Activated CD8-positive, alpha-beta memory T cell treated with anti-CD3 and anti-CD28 coated beads, Interleukin-2, amount 10 ng/mL, durations not matched to agents 7 days and 5 days (primary cell): ENCODE measurements at regions not wholly inside any gene's neighbourhood (a gene's known extent, or its start where the extent isn't known, plus 50 kb on each side); places are given as distances from the start of the nearest gene placed in this dataset.

Experiments used
- ATAC-seq: fragments of 150-1000 bp; cut with Tn5 transposase; one replicate; pipeline ENCODE4 v1.10.0; 2021; ENCODE audit warnings: moderate library complexity
- CTCF ChIA-PET: fragments of 350-600 bp; sonication (Branson Sonifier 250); formaldehyde crosslinking; loops from one replicate; lab custom pipeline; 2021; ENCODE audit warnings: antibody characterized with exemption; lab: Charles Lee
- DNase-seq: peaks from one replicate; pipeline ENCODE4 v3.0.0-alpha.2; 2020
- H3K27ac Mint-ChIP-seq: one replicate; pipeline ENCODE4 v1.8.0; 2021; ENCODE audit warnings: mild to moderate bottlenecking, mixed read lengths
- H3K27me3 Mint-ChIP-seq: one replicate; pipeline ENCODE4 v1.8.0; 2021; ENCODE audit warnings: mixed read lengths
- H3K36me3 Mint-ChIP-seq: one replicate; pipeline ENCODE4 v1.8.0; 2021; ENCODE audit warnings: mild to moderate bottlenecking, mixed read lengths
- H3K4me1 Mint-ChIP-seq: one replicate; pipeline ENCODE4 v1.8.0; 2021; ENCODE audit warnings: mixed read lengths
- H3K4me3 Mint-ChIP-seq: one replicate; pipeline ENCODE4 v1.8.0; 2021; ENCODE audit warnings: mild to moderate bottlenecking, moderate library complexity, mixed read lengths
- H3K9me3 Mint-ChIP-seq: one replicate; pipeline ENCODE4 v1.8.0; 2022; ENCODE audit warnings: low read depth, mixed read lengths

DNA sequence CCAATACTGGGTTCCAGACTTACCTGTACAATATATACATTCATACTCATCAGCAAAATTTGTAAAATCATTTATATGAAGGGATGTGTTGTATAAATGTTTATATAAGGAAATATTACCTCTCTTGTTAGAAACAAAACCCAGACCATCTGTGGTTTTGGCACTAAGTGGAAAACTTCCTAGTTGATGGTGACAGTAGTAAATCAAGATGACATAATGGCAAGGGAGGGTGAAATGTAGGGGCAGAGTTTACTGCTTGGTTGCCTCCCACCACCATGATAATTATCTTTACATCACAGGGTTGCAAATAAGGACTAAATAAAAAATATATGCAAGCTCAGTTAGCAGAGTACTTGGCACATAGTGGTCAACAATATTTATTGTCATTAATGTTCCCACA lies 365.3 kb upstream of the TEX13C start:
- CTCF ChIA-PET = no interaction called here

GRCh38 chrX:124960454-124960853 lies 359.2 kb upstream of the TEX13C start:
- no peaks in the 10 kb centered on the region for H3K4me1 Mint-ChIP-seq
- no peaks in the 10 kb centered on the region for H3K36me3 Mint-ChIP-seq
- no peak overlapping the region for H3K4me3 Mint-ChIP-seq
- H3K27ac Mint-ChIP-seq = no peak overlapping the region
- DNase-seq (no peak), ATAC-seq (no peak)
- no peaks in the 10 kb centered on the region for H3K27me3 Mint-ChIP-seq
- H3K9me3 Mint-ChIP-seq = no peaks in the 10 kb centered on the region
- CTCF ChIA-PET = no interaction called here

More for the DNA sequence above, 365.3 kb upstream of the TEX13C start:
- Mint-ChIP-seq H3K4me3 (no peak overlapping the region), H3K27me3 (no peaks in the 10 kb centered on the region), H3K27ac (no peak overlapping the region), H3K4me1 (no peaks in the 10 kb centered on the region), H3K9me3 (no peaks in the 10 kb centered on the region), H3K36me3 (no peaks in the 10 kb centered on the region)
- no peak for DNase-seq
- no peak for ATAC-seq

DNA sequence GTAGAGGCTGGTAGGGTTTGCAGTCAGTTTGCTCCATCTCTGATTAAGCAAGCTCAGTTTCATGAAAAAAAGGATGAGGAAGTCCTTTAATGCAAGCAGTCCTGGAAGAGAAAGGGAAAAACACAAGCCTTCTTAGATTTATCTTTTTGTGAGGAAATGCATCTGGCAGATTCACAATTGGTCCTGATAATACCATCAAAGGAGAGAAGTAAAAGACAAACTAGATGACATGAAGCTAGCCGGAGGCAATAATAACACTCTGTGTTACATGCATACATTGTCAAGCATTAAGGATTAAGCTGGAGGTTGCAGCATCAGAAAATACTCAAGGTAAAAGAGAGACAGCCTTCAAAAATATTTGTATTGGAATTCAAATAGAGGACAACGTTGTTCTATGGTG lies 356.0 kb upstream of the TEX13C start, which contains the start of gene TENM1:
TENM1 (minus strand) TSS at position 101 of the 400 bp plus-strand sequence.
- no peaks in the 10 kb centered on the region for H3K4me1 Mint-ChIP-seq
- no peaks in the 10 kb centered on the region for H3K36me3 Mint-ChIP-seq
- CTCF ChIA-PET = no interaction called here
- H3K9me3 Mint-ChIP-seq = no peaks in the 10 kb centered on the region
- ATAC-seq (no peak), DNase-seq (no peak)
- H3K27me3 Mint-ChIP-seq = no peaks in the 10 kb centered on the region
- H3K27ac Mint-ChIP-seq = no peak within 1 kb of the TSS
- H3K4me3 Mint-ChIP-seq = no peak within 1 kb of the TSS

GRCh38 chrX:124975456-124975855 lies 344.2 kb upstream of the TEX13C start:
- H3K36me3 Mint-ChIP-seq = no peaks in the 10 kb centered on the region
- H3K27ac Mint-ChIP-seq = no peak overlapping the region
- no peaks in the 10 kb centered on the region for H3K9me3 Mint-ChIP-seq
- ATAC-seq (no peak), DNase-seq (no peak)
- CTCF ChIA-PET = no interaction called here
- H3K4me1 Mint-ChIP-seq = no peaks in the 10 kb centered on the region
- no peak overlapping the region for H3K4me3 Mint-ChIP-seq
- H3K27me3 Mint-ChIP-seq = no peaks in the 10 kb centered on the region

DNA sequence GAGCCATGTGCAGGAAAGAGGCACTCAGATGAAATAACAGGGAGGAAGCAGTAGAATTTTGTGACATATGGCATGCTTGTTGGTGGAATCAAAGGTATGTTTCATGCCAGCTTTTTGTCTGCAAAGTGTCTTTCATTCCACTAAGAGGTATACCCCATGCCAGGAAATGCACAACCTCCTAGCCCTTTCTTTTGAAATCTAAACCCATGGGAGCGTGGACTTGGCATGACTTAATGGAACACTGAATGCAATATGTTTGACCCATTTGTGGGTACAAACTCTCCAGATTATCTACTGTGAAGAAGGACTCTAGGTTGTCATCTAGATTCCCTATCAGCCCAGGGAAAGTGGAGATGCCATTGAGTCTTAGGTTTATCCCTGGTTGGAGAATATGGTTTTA lies 338.3 kb upstream of the TEX13C start:
- no peak overlapping the region for H3K27ac Mint-ChIP-seq
- ATAC-seq = no peak
- DNase-seq = no peak
- H3K36me3 Mint-ChIP-seq = no peaks in the 10 kb centered on the region
- H3K27me3 Mint-ChIP-seq = no peaks in the 10 kb centered on the region
- no peaks in the 10 kb centered on the region for H3K4me1 Mint-ChIP-seq
- CTCF ChIA-PET = no interaction called here
- no peak overlapping the region for H3K4me3 Mint-ChIP-seq
- no peaks in the 10 kb centered on the region for H3K9me3 Mint-ChIP-seq

GRCh38 chrX:124984140-124984813 lies 335.4 kb upstream of the TEX13C start:
- CTCF ChIA-PET = no interaction called here
- no peaks in the 10 kb centered on the region for H3K27me3 Mint-ChIP-seq
- ATAC-seq = no peak
- H3K4me3 Mint-ChIP-seq = no peak overlapping the region
- H3K36me3 Mint-ChIP-seq = no peaks in the 10 kb centered on the region
- H3K4me1 Mint-ChIP-seq = no peaks in the 10 kb centered on the region
- no peak for DNase-seq
- H3K27ac Mint-ChIP-seq = no peak overlapping the region
- H3K9me3 Mint-ChIP-seq = no peaks in the 10 kb centered on the region

- Mint-ChIP-seq H3K4me1 (no peaks in the 10 kb centered on the region), H3K9me3 (no peaks in the 10 kb centered on the region), H3K36me3 (no peaks in the 10 kb centered on the region), H3K27ac (no peak overlapping the region), H3K27me3 (no peaks in the 10 kb centered on the region), H3K4me3 (no peak overlapping the region)
- CTCF ChIA-PET = no interaction called here
- ATAC-seq (no peak), DNase-seq (no peak)
Measured at GRCh38 chrX:124986284-124986683, 333.4 kb upstream of the TEX13C start.

DNA sequence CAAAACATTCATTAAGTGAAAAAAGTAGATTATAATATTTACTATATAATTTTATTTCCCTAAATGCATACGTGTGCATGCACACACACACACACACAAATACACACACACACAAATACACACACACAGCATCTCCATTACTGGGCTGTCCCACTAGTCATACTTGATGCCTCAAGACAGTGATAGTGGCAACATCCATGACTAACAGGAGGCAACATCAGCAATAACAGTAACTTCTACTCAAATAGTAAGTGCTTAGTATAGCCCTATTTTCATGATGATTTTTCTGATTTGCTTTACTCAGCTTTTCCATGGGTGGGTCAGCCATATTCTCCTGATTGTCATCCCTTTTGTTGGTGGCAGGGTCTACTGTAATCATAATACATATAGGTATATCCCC lies 325.9 kb upstream of the TEX13C start:
- no peak overlapping the region for H3K4me3 Mint-ChIP-seq
- H3K9me3 Mint-ChIP-seq = no peaks in the 10 kb centered on the region
- H3K27ac Mint-ChIP-seq = no peak overlapping the region
- peaks cover 1% of the 10 kb centered on the region for H3K36me3 Mint-ChIP-seq
- ATAC-seq (no peak), DNase-seq (no peak)
- CTCF ChIA-PET = no interaction called here
- no peaks in the 10 kb centered on the region for H3K27me3 Mint-ChIP-seq
- no peaks in the 10 kb centered on the region for H3K4me1 Mint-ChIP-seq

DNA sequence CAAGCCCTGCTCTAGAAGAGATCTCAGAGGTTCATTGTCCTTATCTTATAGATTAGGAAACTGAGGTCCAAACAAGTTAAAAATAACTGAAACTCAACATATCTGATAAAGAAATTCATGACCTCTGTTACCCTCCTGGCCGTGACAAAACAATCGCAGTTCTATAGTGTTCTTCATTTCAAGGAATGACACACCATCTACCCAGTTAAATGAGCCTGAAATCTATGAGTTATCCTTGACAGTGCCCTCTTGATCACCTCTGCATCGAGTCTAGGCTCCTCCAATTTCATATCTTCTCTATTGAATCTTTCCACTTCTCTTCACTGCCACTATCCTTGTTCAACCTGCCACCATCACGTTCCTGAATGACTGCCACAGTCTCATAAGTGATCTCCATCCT lies 325.3 kb upstream of the TEX13C start:
- no peaks in the 10 kb centered on the region for H3K4me1 Mint-ChIP-seq
- H3K27ac Mint-ChIP-seq = no peak overlapping the region
- H3K36me3 Mint-ChIP-seq = peaks cover 1% of the 10 kb centered on the region
- H3K9me3 Mint-ChIP-seq = no peaks in the 10 kb centered on the region
- H3K27me3 Mint-ChIP-seq = no peaks in the 10 kb centered on the region
- no peak overlapping the region for H3K4me3 Mint-ChIP-seq
- DNase-seq = no peak
- no peak for ATAC-seq
- CTCF ChIA-PET = no interaction called here

- DNase-seq (no peak), ATAC-seq (peak; percentile 39)
- no peaks in the 10 kb centered on the region for H3K36me3 Mint-ChIP-seq
- H3K4me3 Mint-ChIP-seq = no peak overlapping the region
- no peaks in the 10 kb centered on the region for H3K27me3 Mint-ChIP-seq
- CTCF ChIA-PET = no interaction called here
- H3K9me3 Mint-ChIP-seq = no peaks in the 10 kb centered on the region
- no peak overlapping the region for H3K27ac Mint-ChIP-seq
- peaks cover 11% of the 10 kb centered on the region for H3K4me1 Mint-ChIP-seq
Measured at GRCh38 chrX:125003746-125004446, 315.8 kb upstream of the TEX13C start.

GRCh38 chrX:125004799-125005198 lies 314.9 kb upstream of the TEX13C start:
- Mint-ChIP-seq H3K27me3 (no peaks in the 10 kb centered on the region), H3K27ac (no peak overlapping the region), H3K4me1 (peaks cover 11% of the 10 kb centered on the region), H3K9me3 (no peaks in the 10 kb centered on the region), H3K36me3 (no peaks in the 10 kb centered on the region), H3K4me3 (no peak overlapping the region)
- CTCF ChIA-PET = no interaction called here
- no peak for DNase-seq
- ATAC-seq = no peak

GRCh38 chrX:125005863-125006262 lies 313.8 kb upstream of the TEX13C start:
- no peak overlapping the region for H3K27ac Mint-ChIP-seq
- DNase-seq (no peak), ATAC-seq (no peak)
- H3K27me3 Mint-ChIP-seq = no peaks in the 10 kb centered on the region
- H3K4me1 Mint-ChIP-seq = peaks cover 11% of the 10 kb centered on the region
- H3K36me3 Mint-ChIP-seq = no peaks in the 10 kb centered on the region
- CTCF ChIA-PET = no interaction called here
- H3K4me3 Mint-ChIP-seq = no peak overlapping the region
- no peaks in the 10 kb centered on the region for H3K9me3 Mint-ChIP-seq

DNA sequence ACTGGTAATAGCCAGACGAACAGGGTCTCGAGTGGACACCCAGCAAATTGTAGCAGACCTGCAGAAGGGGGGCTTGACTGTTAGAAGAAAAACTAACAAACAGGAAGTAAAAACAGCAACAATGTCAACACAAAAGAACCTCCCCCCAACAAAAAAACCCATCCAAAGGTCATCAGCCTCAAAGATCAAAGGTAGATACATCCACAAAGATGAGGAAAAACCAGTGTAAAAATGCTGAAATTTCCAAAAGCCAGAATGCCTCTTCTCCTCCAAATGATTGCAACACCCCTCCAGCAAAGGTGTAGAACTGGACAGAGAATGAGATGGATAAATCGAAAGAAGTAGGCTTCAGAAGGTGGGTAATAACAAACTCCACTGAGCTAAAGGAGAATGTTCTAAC lies 313.0 kb upstream of the TEX13C start:
- Mint-ChIP-seq H3K27me3 (no peaks in the 10 kb centered on the region), H3K4me1 (peaks cover 11% of the 10 kb centered on the region), H3K9me3 (no peaks in the 10 kb centered on the region), H3K36me3 (no peaks in the 10 kb centered on the region), H3K27ac (no peak overlapping the region), H3K4me3 (no peak overlapping the region)
- DNase-seq (no peak), ATAC-seq (no peak)
- CTCF ChIA-PET = no interaction called here

GRCh38 chrX:125012585-125012984 lies 307.1 kb upstream of the TEX13C start:
- ATAC-seq (no peak), DNase-seq (no peak)
- H3K27me3 Mint-ChIP-seq = no peaks in the 10 kb centered on the region
- H3K9me3 Mint-ChIP-seq = no peaks in the 10 kb centered on the region
- H3K36me3 Mint-ChIP-seq = no peaks in the 10 kb centered on the region
- no peak overlapping the region for H3K27ac Mint-ChIP-seq
- no peaks in the 10 kb centered on the region for H3K4me1 Mint-ChIP-seq
- H3K4me3 Mint-ChIP-seq = no peak overlapping the region
- CTCF ChIA-PET = no interaction called here
